ENCODE measurements at regions not wholly inside any gene's neighbourhood (a gene's known extent, or its start where the extent isn't known, plus 50 kb on each side); places are given as distances from the start of the nearest gene placed in this dataset.

GRCh38 chr6:19009769-19010168 lies 622.6 kb downstream of the RNF144B start:
- no peak for TF ChIP-seq MYC (IDR thresholded peaks at IDR 0.05; ENCODE audit: low read depth, low read length)
- TF ChIP-seq MAX (IDR thresholded peaks at IDR 0.05; ENCODE audit: low read depth, low read length): no peak
- TF ChIP-seq CTCF (IDR thresholded peaks at IDR 0.05; ENCODE audit: low read depth, low read length): no peak

GRCh38 chr6:19013026-19013705 lies 626.0 kb downstream of the RNF144B start:
- no peak for TF ChIP-seq CTCF (IDR thresholded peaks at IDR 0.05; ENCODE audit: low read depth, low read length)
- DNase-seq (ENCODE audit: low read depth): no peak
- no peak overlapping the region for H3K4me3 ChIP-seq (ENCODE audit: low read depth, low read length)

More at GRCh38 chr6:19009769-19010168, 622.6 kb downstream of the RNF144B start:
- no peak for DNase-seq (ENCODE audit: low read depth)
- H3K4me3 ChIP-seq (ENCODE audit: low read depth, low read length): no peak overlapping the region

- H3K4me3 ChIP-seq (ENCODE audit: low read depth, low read length): no peak overlapping the region
- TF ChIP-seq POLR2A (IDR thresholded peaks at IDR 0.05; ENCODE audit: extremely low read depth, insufficient read length) (no peak), CTCF (IDR thresholded peaks at IDR 0.05; ENCODE audit: low read depth, low read length) (peak; percentile 65)
- DNase-seq (ENCODE audit: low read depth): peak; percentile 45
Measured at GRCh38 chr6:19024737-19025136, 637.6 kb downstream of the RNF144B start.

GRCh38 chr6:19028201-19028600 lies 641.1 kb downstream of the RNF144B start:
- TF ChIP-seq MYC (IDR thresholded peaks at IDR 0.05; ENCODE audit: low read depth, low read length) (no peak), CTCF (IDR thresholded peaks at IDR 0.05; ENCODE audit: low read depth, low read length) (no peak), MAX (IDR thresholded peaks at IDR 0.05; ENCODE audit: low read depth, low read length) (no peak), POLR2A (IDR thresholded peaks at IDR 0.05; ENCODE audit: extremely low read depth, insufficient read length) (no peak)
- H3K4me3 ChIP-seq (ENCODE audit: low read depth, low read length): no peak overlapping the region
- DNase-seq (ENCODE audit: low read depth): no peak

GRCh38 chr6:19032591-19033295 lies 645.6 kb downstream of the RNF144B start:
- no peak overlapping the region for H3K4me3 ChIP-seq (ENCODE audit: low read depth, low read length)
- TF ChIP-seq MYC (IDR thresholded peaks at IDR 0.05; ENCODE audit: low read depth, low read length) (no peak), CTCF (IDR thresholded peaks at IDR 0.05; ENCODE audit: low read depth, low read length) (no peak), POLR2A (IDR thresholded peaks at IDR 0.05; ENCODE audit: extremely low read depth, insufficient read length) (no peak), MAX (IDR thresholded peaks at IDR 0.05; ENCODE audit: low read depth, low read length) (no peak)
- DNase-seq (ENCODE audit: low read depth): no peak

GRCh38 chr6:19033683-19034082 lies 646.5 kb downstream of the RNF144B start:
- TF ChIP-seq CTCF (IDR thresholded peaks at IDR 0.05; ENCODE audit: low read depth, low read length): no peak
- TF ChIP-seq MAX (IDR thresholded peaks at IDR 0.05; ENCODE audit: low read depth, low read length): no peak
- TF ChIP-seq POLR2A (IDR thresholded peaks at IDR 0.05; ENCODE audit: extremely low read depth, insufficient read length): no peak
- TF ChIP-seq MYC (IDR thresholded peaks at IDR 0.05; ENCODE audit: low read depth, low read length): no peak
- DNase-seq (ENCODE audit: low read depth): no peak
- H3K4me3 ChIP-seq (ENCODE audit: low read depth, low read length): no peak overlapping the region
